ENCODE measurements at regions not wholly inside any gene's neighbourhood (a gene's known extent, or its start where the extent isn't known, plus 50 kb on each side); places are given as distances from the start of the nearest gene placed in this dataset.

DNA sequence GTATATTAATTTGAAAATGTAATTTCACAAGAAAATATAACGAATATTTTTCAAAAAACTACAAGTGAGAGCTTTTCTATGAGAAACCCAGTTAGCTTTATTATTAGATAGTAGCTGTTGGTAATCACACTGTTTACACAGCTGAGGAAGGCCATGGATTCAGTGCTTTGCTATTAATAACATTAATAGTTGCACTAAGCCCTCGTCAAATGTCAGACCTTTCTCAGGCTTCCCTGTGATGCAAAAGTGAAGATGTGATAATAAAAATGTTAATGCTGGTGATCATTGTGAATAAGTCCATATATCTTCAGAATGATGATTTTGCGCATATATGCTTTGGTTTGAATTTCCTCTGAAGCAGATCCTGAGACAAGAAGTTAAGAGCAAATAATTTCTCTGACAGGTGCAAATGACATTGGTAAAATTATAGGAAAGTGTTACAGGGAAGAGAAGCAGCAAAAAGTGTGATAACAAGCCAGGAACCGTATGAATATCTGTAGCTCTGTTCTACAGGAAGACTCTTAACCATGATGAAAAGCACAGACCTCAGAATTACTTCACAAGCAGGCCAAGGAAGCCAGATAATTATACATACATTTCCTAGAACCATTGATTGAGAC, 56.5 kb upstream of the CNTN6 start (continued):
- TF ChIP-seq SIN3A (conservative IDR thresholded peaks at IDR 0.05 in 1 of 2, IDR thresholded peaks at IDR 0.05 in 1 of 2; ENCODE audit: low read depth in 1 of 2, low read length in 2 of 2) (no peak), CBX5 (IDR thresholded peaks at IDR 0.05; ENCODE audit: low read depth, low read length) (no peak), TAF1 (IDR thresholded peaks at IDR 0.05; ENCODE audit: low read depth, low read length) (no peak)
- TF ChIP-seq, protein P1, sequence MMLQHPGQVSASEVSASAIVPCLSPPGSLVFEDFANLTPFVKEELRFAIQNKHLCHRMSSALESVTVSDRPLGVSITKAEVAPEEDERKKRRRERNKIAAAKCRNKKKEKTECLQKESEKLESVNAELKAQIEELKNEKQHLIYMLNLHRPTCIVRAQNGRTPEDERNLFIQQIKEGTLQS (IDR thresholded peaks at IDR 0.05; ENCODE audit: insufficient read depth, low read depth, low read length): no peak

Data from H1 (cell line).